GM12892 (cell line): ENCODE measurements at regions not wholly inside any gene's neighbourhood (a gene's known extent, or its start where the extent isn't known, plus 50 kb on each side); places are given as distances from the start of the nearest gene placed in this dataset.
"Not testable (repeated sequence)": the region's sequence is repeated elsewhere in the genome, so short reads cannot be mapped to it uniquely, and the experiment has no call there.

Source experiments
- DNase-seq: peaks from one replicate; pipeline ENCODE4 v3.0.0; 2011; ENCODE audit not compliant: insufficient read length
- FAIRE-seq: peaks from 2 replicates; lab custom pipeline; 2011; peaks lifted over from hg19 to GRCh38; lab: Jason Lieb, UNC
- POLR2A ChIP-seq: IDR thresholded peaks from 2 replicates; pipeline ENCODE4 v1.6.1; 2011; ENCODE audit warnings: low read depth, low read length, control low read depth
- POLR2AphosphoS5 ChIP-seq: IDR thresholded peaks from 2 replicates; pipeline ENCODE4 v1.6.1; 2011; ENCODE audit warnings: low read depth, low read length, control low read depth
- TAF1 ChIP-seq: IDR thresholded peaks from 2 replicates; pipeline ENCODE4 v1.6.1; 2011; ENCODE audit warnings: low read depth, mild to moderate bottlenecking, control low read depth, low read length, borderline replicate concordance

GRCh38 chr7:113299748-113300147 is 181.4 kb upstream of the SMIM30 start:
- DNase-seq (no peak), FAIRE-seq (no peak)
- TF ChIP-seq POLR2AphosphoS5 (no peak), TAF1 (no peak), POLR2A (no peak)

- FAIRE-seq = no peak
- TF ChIP-seq TAF1 = no peak
- no peak for TF ChIP-seq POLR2AphosphoS5
- no peak for TF ChIP-seq POLR2A
These were observed 180.1 kb upstream of the SMIM30 start for GRCh38 chr7:113298501-113298900.

GRCh38 chr7:113294750-113295149 is 176.4 kb upstream of the SMIM30 start:
- TF ChIP-seq POLR2AphosphoS5 (no peak), POLR2A (no peak)
- no peak for FAIRE-seq
- DNase-seq = no peak

More at GRCh38 chr7:113298501-113298900, 180.1 kb upstream of the SMIM30 start:
- DNase-seq = no peak

GRCh38 chr7:113292105-113292504 is 173.8 kb upstream of the SMIM30 start:
- FAIRE-seq = no peak
- DNase-seq = no peak
- TF ChIP-seq POLR2A (no peak), TAF1 (no peak), POLR2AphosphoS5 (no peak)

GRCh38 chr7:113291058-113291457 is 172.7 kb upstream of the SMIM30 start:
- TF ChIP-seq POLR2AphosphoS5 (no peak), POLR2A (no peak), TAF1 (no peak)
- no peak for FAIRE-seq
- DNase-seq = no peak

- TF ChIP-seq POLR2AphosphoS5 = no peak
- DNase-seq = no peak
- FAIRE-seq = no peak
These were observed 170.9 kb upstream of the SMIM30 start for GRCh38 chr7:113289140-113289740.

- FAIRE-seq = no peak
- TF ChIP-seq POLR2A (no peak), POLR2AphosphoS5 (no peak), TAF1 (no peak)
- DNase-seq = no peak
These were observed 167.1 kb upstream of the SMIM30 start for GRCh38 chr7:113285411-113285810.

- DNase-seq = no peak
- no peak for FAIRE-seq
- TF ChIP-seq TAF1 (no peak), POLR2A (no peak), POLR2AphosphoS5 (no peak)
These were observed 165.5 kb upstream of the SMIM30 start for GRCh38 chr7:113283861-113284260.

GRCh38 chr7:113282875-113283274 is 164.5 kb upstream of the SMIM30 start:
- TF ChIP-seq TAF1 (no peak), POLR2A (no peak), POLR2AphosphoS5 (no peak)
- DNase-seq = no peak
- no peak for FAIRE-seq

- no peak for DNase-seq
These were observed 162.9 kb upstream of the SMIM30 start for GRCh38 chr7:113281223-113281622.

GRCh38 chr7:113279256-113279655 is 160.9 kb upstream of the SMIM30 start:
- FAIRE-seq = no peak
- no peak for TF ChIP-seq POLR2A
- TF ChIP-seq TAF1 = no peak
- no peak for TF ChIP-seq POLR2AphosphoS5
- no peak for DNase-seq

More at GRCh38 chr7:113281223-113281622, 162.9 kb upstream of the SMIM30 start:
- FAIRE-seq = no peak
- TF ChIP-seq POLR2A (no peak), POLR2AphosphoS5 (no peak), TAF1 (no peak)

- TF ChIP-seq TAF1 (no peak), POLR2AphosphoS5 (no peak)
- FAIRE-seq (no peak), DNase-seq (no peak)
These were observed 152.4 kb upstream of the SMIM30 start for GRCh38 chr7:113270790-113271189.

GRCh38 chr7:113269592-113269991 is 151.2 kb upstream of the SMIM30 start:
- not testable (repeated sequence) for DNase-seq, FAIRE-seq
